Calu3 (cell line): ENCODE measurements at regions not wholly inside any gene's neighbourhood (a gene's known extent, or its start where the extent isn't known, plus 50 kb on each side); places are given as distances from the start of the nearest gene placed in this dataset.

ENCODE experiments used
- BruUV-seq: library from RNA; stranded (reverse); fragments of 400-500 nt; replicated peaks from 2 replicates; lab custom pipeline; 2021; lab: Mats Ljungman, UMichigan
- CTCF ChIA-PET: fragments of 300-600 bp; sonication (Branson Sonifier 250); formaldehyde crosslinking; loops from one replicate; lab custom pipeline; 2022; ENCODE audit warnings: antibody characterized with exemption; lab: Charles Lee
- DNase-seq: peaks from one replicate; pipeline ENCODE4 v3.0.0; 2022
- H3K27ac Mint-ChIP-seq: one replicate; pipeline ENCODE4 v1.8.0; 2022; ENCODE audit warnings: mixed read lengths; ENCODE audit not compliant: unreplicated experiment
- H3K27me3 Mint-ChIP-seq: one replicate; pipeline ENCODE4 v1.8.0; 2022; ENCODE audit warnings: mixed read lengths; ENCODE audit not compliant: unreplicated experiment
- H3K36me3 Mint-ChIP-seq: one replicate; pipeline ENCODE4 v1.8.0; 2022; ENCODE audit warnings: mild to moderate bottlenecking, moderate library complexity, mixed read lengths; ENCODE audit not compliant: insufficient read depth, unreplicated experiment
- H3K4me1 Mint-ChIP-seq: one replicate; pipeline ENCODE4 v1.8.0; 2022; ENCODE audit warnings: mild to moderate bottlenecking, low read depth, mixed read lengths; ENCODE audit not compliant: unreplicated experiment
- H3K4me3 Mint-ChIP-seq: one replicate; pipeline ENCODE4 v1.8.0; 2022; ENCODE audit warnings: mild to moderate bottlenecking, low read depth, moderate library complexity, mixed read lengths; ENCODE audit not compliant: unreplicated experiment
- H3K9me3 Mint-ChIP-seq: one replicate; pipeline ENCODE4 v1.8.0; 2022; ENCODE audit warnings: low read depth, mixed read lengths; ENCODE audit not compliant: unreplicated experiment
- intact Hi-C: fragments of 100-400 bp; cut with micrococcal nuclease; formaldehyde crosslinking; loops from one replicate; pipeline ENCODE4 v1.10.0; 2022; ENCODE audit not compliant: unreplicated experiment
- TF ChIP-seq, protein P1 (sequence below): fragments of 200-600 bp; IDR thresholded peaks from one replicate; pipeline ENCODE4 v1.8.0; 2022; ENCODE audit warnings: antibody characterized with exemption; ENCODE audit not compliant: unreplicated experiment

- TF ChIP-seq, protein P1, sequence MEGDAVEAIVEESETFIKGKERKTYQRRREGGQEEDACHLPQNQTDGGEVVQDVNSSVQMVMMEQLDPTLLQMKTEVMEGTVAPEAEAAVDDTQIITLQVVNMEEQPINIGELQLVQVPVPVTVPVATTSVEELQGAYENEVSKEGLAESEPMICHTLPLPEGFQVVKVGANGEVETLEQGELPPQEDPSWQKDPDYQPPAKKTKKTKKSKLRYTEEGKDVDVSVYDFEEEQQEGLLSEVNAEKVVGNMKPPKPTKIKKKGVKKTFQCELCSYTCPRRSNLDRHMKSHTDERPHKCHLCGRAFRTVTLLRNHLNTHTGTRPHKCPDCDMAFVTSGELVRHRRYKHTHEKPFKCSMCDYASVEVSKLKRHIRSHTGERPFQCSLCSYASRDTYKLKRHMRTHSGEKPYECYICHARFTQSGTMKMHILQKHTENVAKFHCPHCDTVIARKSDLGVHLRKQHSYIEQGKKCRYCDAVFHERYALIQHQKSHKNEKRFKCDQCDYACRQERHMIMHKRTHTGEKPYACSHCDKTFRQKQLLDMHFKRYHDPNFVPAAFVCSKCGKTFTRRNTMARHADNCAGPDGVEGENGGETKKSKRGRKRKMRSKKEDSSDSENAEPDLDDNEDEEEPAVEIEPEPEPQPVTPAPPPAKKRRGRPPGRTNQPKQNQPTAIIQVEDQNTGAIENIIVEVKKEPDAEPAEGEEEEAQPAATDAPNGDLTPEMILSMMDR = no peak
- no peak overlapping the region for H3K4me3 Mint-ChIP-seq
- CTCF ChIA-PET = no interaction called here
- H3K9me3 Mint-ChIP-seq = no peaks in the 10 kb centered on the region
- no peaks in the 10 kb centered on the region for H3K4me1 Mint-ChIP-seq
- BruUV-seq = no TSS peak
- no peaks in the 10 kb centered on the region for H3K27me3 Mint-ChIP-seq
- no peak overlapping the region for H3K27ac Mint-ChIP-seq
- no peak for DNase-seq
- intact Hi-C loops = no loop called here
- no peaks in the 10 kb centered on the region for H3K36me3 Mint-ChIP-seq
Measured at GRCh38 chr3:86733257-86733656, 257.7 kb downstream of the VGLL3 start.

DNA sequence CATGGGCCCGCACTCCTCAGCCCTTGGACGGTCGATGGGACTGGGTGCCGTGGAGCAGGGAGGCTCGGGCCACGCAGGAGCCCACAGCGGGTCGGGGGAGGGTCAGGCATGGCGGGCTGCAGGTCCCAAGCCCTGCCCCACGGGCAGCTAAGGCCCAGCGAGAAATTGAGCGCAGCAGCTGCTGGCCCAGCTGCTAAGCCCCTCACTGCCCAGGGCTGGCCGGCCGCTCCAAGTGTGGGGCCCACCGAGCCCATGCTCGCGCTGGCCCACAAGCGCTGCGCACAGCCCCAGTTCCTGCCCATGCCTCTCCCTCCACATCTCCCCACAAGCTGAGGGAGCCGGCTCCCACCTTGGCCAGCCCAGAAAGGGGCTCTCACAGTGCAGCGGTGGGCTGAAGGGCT lies 259.4 kb downstream of the VGLL3 start:
- Mint-ChIP-seq H3K27ac (no peak overlapping the region), H3K4me1 (no peaks in the 10 kb centered on the region), H3K4me3 (no peak overlapping the region), H3K36me3 (no peaks in the 10 kb centered on the region), H3K9me3 (no peaks in the 10 kb centered on the region), H3K27me3 (no peaks in the 10 kb centered on the region)
- TF ChIP-seq, protein P1 = no peak
- CTCF ChIA-PET = no interaction called here
- intact Hi-C loops = no loop called here
- BruUV-seq = no TSS peak
- no peak for DNase-seq

DNA sequence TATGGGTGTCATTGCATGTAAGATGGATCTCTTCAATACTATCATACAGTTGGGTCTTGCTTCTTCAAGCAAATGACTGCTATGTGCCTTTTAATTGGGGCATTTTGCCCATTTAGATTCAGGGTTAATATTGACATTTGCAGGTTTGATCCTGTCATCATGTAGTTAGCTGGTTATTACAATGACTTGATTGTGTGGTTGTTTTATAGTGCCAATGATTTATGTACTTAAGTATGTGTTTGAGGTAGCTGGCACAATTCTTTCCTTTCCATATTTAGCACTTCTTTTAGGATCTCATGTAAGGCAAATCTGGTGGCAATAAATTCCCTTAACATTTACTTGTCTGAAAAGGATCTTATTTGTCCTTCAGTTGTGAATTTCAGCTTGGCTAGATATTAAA lies 267.5 kb downstream of the VGLL3 start:
- H3K27me3 Mint-ChIP-seq = no peaks in the 10 kb centered on the region
- intact Hi-C loops = no loop called here

GRCh38 chr3:86711634-86712033 lies 279.3 kb downstream of the VGLL3 start:
- Mint-ChIP-seq H3K27me3 (peaks cover 19% of the 10 kb centered on the region), H3K36me3 (no peaks in the 10 kb centered on the region), H3K4me1 (no peaks in the 10 kb centered on the region), H3K27ac (no peak overlapping the region), H3K9me3 (peaks cover 6% of the 10 kb centered on the region), H3K4me3 (no peak overlapping the region)
- TF ChIP-seq, protein P1 = no peak
- CTCF ChIA-PET = no interaction called here
- no TSS peak for BruUV-seq
- DNase-seq = no peak
- intact Hi-C loops = no loop called here

More for the DNA sequence above, 267.5 kb downstream of the VGLL3 start:
- no peaks in the 10 kb centered on the region for H3K36me3 Mint-ChIP-seq
- no TSS peak for BruUV-seq
- no peaks in the 10 kb centered on the region for H3K4me1 Mint-ChIP-seq
- TF ChIP-seq, protein P1 = no peak
- CTCF ChIA-PET = no interaction called here
- H3K27ac Mint-ChIP-seq = no peak overlapping the region
- peaks cover 3% of the 10 kb centered on the region for H3K9me3 Mint-ChIP-seq
- DNase-seq = no peak
- no peak overlapping the region for H3K4me3 Mint-ChIP-seq
